ENCODE measurements at regions not wholly inside any gene's neighbourhood (a gene's known extent, or its start where the extent isn't known, plus 50 kb on each side); places are given as distances from the start of the nearest gene placed in this dataset.

- Histone ChIP-seq H3K27ac (ENCODE audit: insufficient read length, low read depth, low read length) (no peak overlapping the region), H2BK5ac (ENCODE audit: insufficient read length, low read length) (no peak overlapping the region), H3K18ac (ENCODE audit: insufficient read length, low read depth, low read length) (no peak overlapping the region), H2BK15ac (ENCODE audit: low read depth, low read length) (no peak overlapping the region), H4K91ac (ENCODE audit: insufficient read length, low read depth, low read length) (no peak overlapping the region), H3K79me2 (ENCODE audit: insufficient read depth, low read length) (no peaks in the 10 kb centered on the region), H3K23me2 (ENCODE audit: insufficient read length, low read depth, low read length, poor library complexity, severe bottlenecking) (no peaks in the 10 kb centered on the region), H3K4me1 (ENCODE audit: insufficient read depth, low read length) (no peaks in the 10 kb centered on the region), H2BK12ac (ENCODE audit: insufficient read length, low read depth, low read length) (no peak overlapping the region), H3K4me2 (ENCODE audit: insufficient read depth, insufficient read length, low read length) (no peak overlapping the region), H4K5ac (ENCODE audit: insufficient read length, low read depth, low read length) (no peak overlapping the region), H3K9me3 (ENCODE audit: control insufficient read depth, low read depth, low read length) (no peaks in the 10 kb centered on the region), H2AFZ (ENCODE audit: low read length) (no peak overlapping the region), H3K9ac (ENCODE audit: extremely low read depth, insufficient read length, low read length) (no peak overlapping the region), H4K20me1 (ENCODE audit: control insufficient read depth, insufficient read depth, insufficient read length) (no peaks in the 10 kb centered on the region), H3T11ph (ENCODE audit: low read length) (no peak overlapping the region), H3K4ac (ENCODE audit: low read depth, low read length) (no peak overlapping the region), H2BK120ac (ENCODE audit: low read depth, low read length, poor library complexity, severe bottlenecking) (no peak overlapping the region), H2AK5ac (ENCODE audit: insufficient read length, low read length) (no peak overlapping the region), H3K79me1 (ENCODE audit: insufficient read depth, low read depth, low read length, poor library complexity, severe bottlenecking) (no peaks in the 10 kb centered on the region), H3K23ac (ENCODE audit: insufficient read length, low read depth, low read length) (no peak overlapping the region), H3K14ac (ENCODE audit: insufficient read depth, low read length) (no peak overlapping the region), H3K56ac (ENCODE audit: insufficient read length, low read depth, low read length) (no peak overlapping the region), H4K8ac (replicated peaks; ENCODE audit: insufficient read length, low read depth, low read length) (no peak overlapping the region), H3K27me3 (ENCODE audit: insufficient read depth, low read length) (no peaks in the 10 kb centered on the region), H2BK20ac (ENCODE audit: low read depth, low read length, poor library complexity, severe bottlenecking) (no peak overlapping the region)
- no peak for DNase-seq
- Mint-ChIP-seq H3K27ac (no peak overlapping the region), H3K4me3 (no peak overlapping the region), H3K4me1 (no peaks in the 10 kb centered on the region), H3K9me3 (peaks cover 0 to 4% of the 10 kb centered on the region in 2 experiments; a peak in 3 of 5 replicates), H3K27me3 (ENCODE audit: low read depth) (no peaks in the 10 kb centered on the region), H3K36me3 (ENCODE audit: insufficient read depth in 1 of 3, low read depth in 3 of 3) (peaks cover 0 to 8% (median 3%) of the 10 kb centered on the region in 3 experiments; a peak in 2 of 7 replicates)
- TF ChIP-seq CTCF (conservative IDR thresholded peaks at IDR 0.05), result no peak
- no CpG with 5 or more reads among the region's 2 CpGs for WGBS (ENCODE audit: extremely low coverage, insufficient read length, low lambda C conversion rate)
Observed at GRCh38 chr4:166635367-166635766, 598.9 kb downstream of the SPOCK3 start.
